B cell (primary cell): ENCODE measurements at regions not wholly inside any gene's neighbourhood (a gene's known extent, or its start where the extent isn't known, plus 50 kb on each side); places are given as distances from the start of the nearest gene placed in this dataset.

ENCODE experiments used
- ATAC-seq: fragments of 200-7000 bp; cut with Tn5 transposase; one replicate; pipeline ENCODE4 v1.10.0; 2021; ENCODE audit warnings: low read depth, mild to moderate bottlenecking, moderate number of reproducible peaks, moderate library complexity
- CTCF ChIA-PET: fragments of 350-600 bp; sonication (Branson Sonifier 250); formaldehyde crosslinking; loops from one replicate; lab custom pipeline; 2021; ENCODE audit warnings: antibody characterized with exemption, inconsistent platforms; lab: Charles Lee
- POLR2A ChIA-PET: fragments of 350-600 bp; sonication (Branson Sonifier 250); formaldehyde crosslinking; loops from one replicate; lab custom pipeline; 2021; ENCODE audit warnings: antibody characterized with exemption; lab: Charles Lee
- DNase-seq: peaks from one replicate; pipeline ENCODE4 v3.0.0; 2013
- H2AFZ ChIP-seq: 2 replicates; pipeline ENCODE4 v1.6.1; 2012; ENCODE audit warnings: mild to moderate bottlenecking, low read depth, low read length; ENCODE audit not compliant: insufficient read depth, poor library complexity, severe bottlenecking
- H3K27ac ChIP-seq, 2 donors: 1 replicate in 1 of 2; 2 replicates in 1 of 2; pipeline ENCODE4 v1.5.1; 2012 to 2013; ENCODE audit warnings: low read length in 2 of 2, mild to moderate bottlenecking in 2 of 2, moderate library complexity in 1 of 2
- H3K27me3 ChIP-seq, 4 experiments: fragments of 200-600 bp in 1 of 4; sonication (generic) in 1 of 4; replicated peaks in 1 of 4; 1 replicate in 2 of 4; 2 replicates in 2 of 4; pipeline versions ENCODE4 v1.6.1 to v1.7.0; 2013 to 2016; ENCODE audit warnings: low read length in 3 of 4, mild to moderate bottlenecking in 2 of 4, mixed read lengths in 1 of 4, moderate library complexity in 1 of 4; ENCODE audit not compliant: insufficient read depth in 4 of 4, control insufficient read depth in 3 of 4; ENCODE audit errors: control extremely low read depth in 1 of 4
- H3K36me3 ChIP-seq, 2 experiments: replicated peaks in 1 of 2; 1 replicate in 1 of 2; 2 replicates in 1 of 2; pipeline versions ENCODE4 v1.6.1 to v1.7.1; 2013; ENCODE audit warnings: low read length in 1 of 2; ENCODE audit not compliant: insufficient read depth in 2 of 2, control insufficient read depth in 1 of 2; ENCODE audit errors: control extremely low read depth in 1 of 2, extremely low read depth in 1 of 2
- H3K4me1 ChIP-seq, 2 donors: fragments of 200-600 bp in 1 of 2; sonication (generic) in 1 of 2; 1 replicate in 1 of 2; 2 replicates in 1 of 2; pipeline versions ENCODE4 v1.5.1 to v1.6.1; 2013 to 2017; ENCODE audit warnings: low read length in 2 of 2; ENCODE audit not compliant: control insufficient read depth in 2 of 2, insufficient read depth in 2 of 2
- H3K4me2 ChIP-seq: replicated peaks from 2 replicates; pipeline ENCODE3; 2012; ENCODE audit warnings: mild to moderate bottlenecking, low read depth, low read length; ENCODE audit not compliant: poor library complexity, severe bottlenecking
- H3K4me3 ChIP-seq, 5 experiments: fragments of 200-600 bp in 1 of 5; sonication (generic) in 1 of 5; 1 replicate in 3 of 5; 2 replicates in 2 of 5; pipeline versions ENCODE4 v1.5.1 to v1.7.0; 2011 to 2016; ENCODE audit warnings: low read length in 4 of 5, mild to moderate bottlenecking in 4 of 5, low read depth in 2 of 5, control low read depth in 1 of 5, moderate library complexity in 1 of 5; ENCODE audit not compliant: insufficient read depth in 1 of 5; ENCODE audit errors: control extremely low read depth in 1 of 5, extremely low read depth in 1 of 5
- H3K79me2 ChIP-seq: fragments of 200-600 bp; sonication (generic); one replicate; pipeline ENCODE4 v1.6.0; 2016; ENCODE audit warnings: low read length; ENCODE audit not compliant: control insufficient read depth, insufficient read depth
- H3K9ac ChIP-seq: fragments of 200-600 bp; sonication (generic); 2 replicates; pipeline ENCODE4 v1.6.1; 2017; ENCODE audit warnings: mild to moderate bottlenecking, low read length, moderate library complexity
- H3K9me3 ChIP-seq, 3 donors: one replicate each; pipeline versions ENCODE4 v1.6.1 to v1.7.1; 2013; ENCODE audit warnings: low read length in 2 of 3; ENCODE audit not compliant: control insufficient read depth in 2 of 3, insufficient read depth in 1 of 3; ENCODE audit errors: control extremely low read depth in 1 of 3
- H4K20me1 ChIP-seq: 2 replicates; pipeline ENCODE4 v1.6.0; 2012; ENCODE audit warnings: mild to moderate bottlenecking, low read length; ENCODE audit not compliant: insufficient read depth, control insufficient read depth, poor library complexity, severe bottlenecking
- H3K27ac Mint-ChIP-seq: one replicate; pipeline ENCODE4 v1.8.0; 2021; ENCODE audit warnings: mixed read lengths
- H3K27me3 Mint-ChIP-seq: one replicate; pipeline ENCODE4 v1.8.0; 2021; ENCODE audit warnings: mixed read lengths
- H3K4me1 Mint-ChIP-seq: one replicate; pipeline ENCODE4 v1.8.0; 2021; ENCODE audit warnings: mixed read lengths
- H3K4me3 Mint-ChIP-seq: one replicate; pipeline ENCODE4 v1.8.0; 2021; ENCODE audit warnings: mixed read lengths
- H3K9me3 Mint-ChIP-seq: one replicate; pipeline ENCODE4 v1.8.0; 2022; ENCODE audit warnings: mixed read lengths; ENCODE audit not compliant: insufficient read depth
- EZH2 ChIP-seq: IDR thresholded peaks from 2 replicates; pipeline ENCODE4 v1.6.1; 2012; ENCODE audit warnings: borderline replicate concordance, low read depth, mild to moderate bottlenecking, moderate library complexity, low read length; ENCODE audit not compliant: insufficient read depth, poor library complexity, severe bottlenecking
- WGBS: methylation state at CpG from one replicate; pipeline ENCODE4 v1.1.5; 2013; ENCODE audit warnings: missing lambda C conversion rate; ENCODE audit not compliant: insufficient coverage; 5-methylcytosine and 5-hydroxymethylcytosine counted together
- intact Hi-C: fragments of 100-400 bp; cut with micrococcal nuclease; formaldehyde crosslinking; loops from one replicate; pipeline ENCODE4 v1.10.0; 2022
- TF ChIP-seq, protein P1 (sequence below): fragments of 200-600 bp; IDR thresholded peaks from one replicate; pipeline ENCODE4 v1.8.0; 2022; ENCODE audit warnings: antibody characterized with exemption, mild to moderate bottlenecking

GRCh38 chr3:43224405-43225073, 61.8 kb upstream of the SNRK start:
- Mint-ChIP-seq H3K9me3 (peaks cover 10% of the 10 kb centered on the region), H3K4me3 (no peak overlapping the region), H3K4me1 (no peaks in the 10 kb centered on the region), H3K27ac (no peak overlapping the region), H3K27me3 (peaks cover 20% of the 10 kb centered on the region)
- ChIA-PET POLR2A (no interaction called here), CTCF (interaction anchor here (1.6 to 5.4 kb wide), 3 partner anchors 12 to 278 kb away, joined by 4 to 71 read pairs (median 36); no protein-coding TSS in a partner anchor)
- no peak for ATAC-seq
- intact Hi-C loops = no loop called here
- Histone ChIP-seq H2AFZ (no peak overlapping the region), H3K36me3 (no peaks in the 10 kb centered on the region), H3K4me1 (no peaks in the 10 kb centered on the region), H3K79me2 (no peaks in the 10 kb centered on the region), H3K27ac (no peak overlapping the region), H3K9me3 (peaks cover 0 to 4% (median 3%) of the 10 kb centered on the region in 3 donors), H3K4me2 (no peak overlapping the region), H4K20me1 (no peaks in the 10 kb centered on the region), H3K9ac (no peak overlapping the region), H3K4me3 (no peak overlapping the region), H3K27me3 (peaks cover 0 to 2% (median 0%) of the 10 kb centered on the region in 4 experiments)
- DNase-seq = no peak
- TF ChIP-seq, protein P1, sequence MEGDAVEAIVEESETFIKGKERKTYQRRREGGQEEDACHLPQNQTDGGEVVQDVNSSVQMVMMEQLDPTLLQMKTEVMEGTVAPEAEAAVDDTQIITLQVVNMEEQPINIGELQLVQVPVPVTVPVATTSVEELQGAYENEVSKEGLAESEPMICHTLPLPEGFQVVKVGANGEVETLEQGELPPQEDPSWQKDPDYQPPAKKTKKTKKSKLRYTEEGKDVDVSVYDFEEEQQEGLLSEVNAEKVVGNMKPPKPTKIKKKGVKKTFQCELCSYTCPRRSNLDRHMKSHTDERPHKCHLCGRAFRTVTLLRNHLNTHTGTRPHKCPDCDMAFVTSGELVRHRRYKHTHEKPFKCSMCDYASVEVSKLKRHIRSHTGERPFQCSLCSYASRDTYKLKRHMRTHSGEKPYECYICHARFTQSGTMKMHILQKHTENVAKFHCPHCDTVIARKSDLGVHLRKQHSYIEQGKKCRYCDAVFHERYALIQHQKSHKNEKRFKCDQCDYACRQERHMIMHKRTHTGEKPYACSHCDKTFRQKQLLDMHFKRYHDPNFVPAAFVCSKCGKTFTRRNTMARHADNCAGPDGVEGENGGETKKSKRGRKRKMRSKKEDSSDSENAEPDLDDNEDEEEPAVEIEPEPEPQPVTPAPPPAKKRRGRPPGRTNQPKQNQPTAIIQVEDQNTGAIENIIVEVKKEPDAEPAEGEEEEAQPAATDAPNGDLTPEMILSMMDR = no peak
- no peak for TF ChIP-seq EZH2
- no CpG with 5 or more reads among the region's 3 CpGs for WGBS

DNA sequence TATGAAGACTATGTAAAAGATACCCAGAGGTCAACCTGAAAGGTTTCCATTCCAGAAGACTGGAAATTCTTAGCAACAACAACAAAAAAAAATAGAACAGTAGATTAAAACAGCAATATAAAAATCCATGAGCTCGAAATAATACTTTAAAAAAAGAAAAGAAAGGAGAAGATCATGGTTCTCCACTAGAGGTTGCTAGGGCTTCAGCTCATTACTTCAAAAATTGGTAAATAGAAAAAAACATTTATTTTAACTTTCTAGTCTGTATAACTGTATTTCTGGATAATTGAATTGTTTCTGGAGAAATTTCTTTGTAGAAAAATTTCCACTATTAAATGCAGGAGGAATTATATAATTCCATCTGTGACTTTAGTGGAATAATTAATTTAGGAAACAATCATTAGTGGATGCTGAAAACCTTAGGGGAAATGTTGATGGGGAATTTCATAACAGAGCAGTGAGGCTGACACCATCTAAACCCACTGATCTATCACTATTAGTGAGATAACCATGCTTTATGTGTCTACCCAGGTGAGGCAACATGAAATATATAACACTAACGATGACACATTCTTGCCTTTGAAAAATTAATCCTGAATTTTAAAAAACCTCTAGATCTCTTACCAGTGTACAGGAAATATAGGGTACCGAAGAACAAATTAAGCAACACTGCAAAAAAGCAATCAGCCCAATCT, 62.5 kb upstream of the SNRK start:
- Histone ChIP-seq H3K27ac (no peak overlapping the region), H3K27me3 (peaks cover 0 to 2% (median 0%) of the 10 kb centered on the region in 4 experiments), H3K9me3 (peaks cover 0 to 4% (median 3%) of the 10 kb centered on the region in 3 donors), H3K4me2 (no peak overlapping the region), H4K20me1 (no peaks in the 10 kb centered on the region), H3K4me1 (no peaks in the 10 kb centered on the region), H3K36me3 (no peaks in the 10 kb centered on the region), H2AFZ (no peak overlapping the region), H3K9ac (no peak overlapping the region), H3K4me3 (no peak overlapping the region), H3K79me2 (no peaks in the 10 kb centered on the region)
- Mint-ChIP-seq H3K27ac (no peak overlapping the region), H3K9me3 (peaks cover 10% of the 10 kb centered on the region), H3K27me3 (peaks cover 23% of the 10 kb centered on the region), H3K4me1 (no peaks in the 10 kb centered on the region), H3K4me3 (no peak overlapping the region)
- ChIA-PET CTCF (interaction anchor here (0.6 to 5.4 kb wide), 16 partner anchors 7 to 330 kb away, joined by 3 to 71 read pairs (median 3); partner anchors contain the start of gene SNRK), POLR2A (interaction anchor here (0.7 kb wide), 1 partner anchor 164 kb away, joined by 3 read pairs; no protein-coding TSS in a partner anchor)
- no CpG with 5 or more reads among the region's 3 CpGs for WGBS
- no peak for ATAC-seq
- intact Hi-C loops = no loop called here
- TF ChIP-seq EZH2 = no peak
- TF ChIP-seq, protein P1 = peak; percentile 77
- peak; percentile 25 for DNase-seq
